Astrocyte of the cerebellum (primary cell): ENCODE measurements at regions not wholly inside any gene's neighbourhood (a gene's known extent, or its start where the extent isn't known, plus 50 kb on each side); places are given as distances from the start of the nearest gene placed in this dataset.
"Not testable (repeated sequence)": the region's sequence is repeated elsewhere in the genome, so short reads cannot be mapped to it uniquely, and the experiment has no call there.

Experiments used
- DNase-seq: peaks from one replicate; pipeline ENCODE4 v3.0.0-alpha.2; 2011; ENCODE audit warnings: low read depth
- H3K4me3 ChIP-seq: 2 replicates; pipeline ENCODE4 v1.5.1; 2011; ENCODE audit warnings: mild to moderate bottlenecking, low read depth, low read length, moderate library complexity
- in situ Hi-C: cut with HindIII; loops from 2 replicates; pipeline ENCODE4 v1.10.0; 2017; ENCODE audit warnings: low sequenced_read_pairs
- TF ChIP-seq, protein P1 (sequence below): IDR thresholded peaks from 2 replicates; pipeline ENCODE4 v1.5.1; 2012; ENCODE audit warnings: low read length, low read depth, moderate library complexity, mild to moderate bottlenecking; ENCODE audit errors: missing control alignments

DNA sequence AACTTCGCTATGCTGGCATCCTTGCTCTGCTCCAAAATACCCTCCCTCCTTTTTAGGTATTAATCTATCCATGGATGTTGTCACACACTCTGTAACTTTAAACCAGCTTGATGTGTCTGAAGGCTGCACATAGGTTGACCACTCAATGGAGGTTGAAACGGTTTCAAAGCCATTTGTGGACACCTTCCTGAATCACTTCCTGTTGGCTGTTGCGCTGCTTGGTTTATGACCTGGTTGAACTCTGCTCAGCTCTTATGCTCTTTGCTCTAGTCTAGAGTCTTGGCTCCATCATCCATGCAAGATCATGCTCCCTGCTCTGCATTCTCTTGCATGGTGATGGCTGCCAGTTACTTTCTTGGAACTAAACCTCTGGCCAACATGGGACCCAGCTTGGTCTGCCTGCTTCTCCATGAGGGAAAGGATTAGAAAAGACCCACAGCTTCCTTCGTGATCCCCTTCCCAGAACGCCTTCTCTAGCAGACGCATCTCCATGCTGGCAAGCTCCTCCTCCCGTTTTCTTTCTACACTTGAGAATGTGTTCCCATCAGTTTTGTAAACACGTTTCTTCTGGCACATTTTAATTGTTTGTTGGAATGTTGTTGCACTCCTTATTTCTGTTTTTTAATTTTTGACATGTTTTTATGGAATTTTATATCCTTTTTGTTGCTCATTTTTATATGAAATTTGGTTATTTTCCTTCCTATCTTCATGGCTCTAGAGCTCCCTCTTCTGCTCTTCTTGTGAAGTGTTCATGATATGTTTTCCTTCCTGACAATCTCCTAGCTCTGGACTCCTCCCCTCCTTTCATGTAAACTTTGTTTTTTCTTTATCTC, 149.8 kb downstream of the XPNPEP1 start:
- in situ Hi-C loops = no loop called here
- no peak overlapping the region for H3K4me3 ChIP-seq
- peak; percentile 16 for DNase-seq

DNA sequence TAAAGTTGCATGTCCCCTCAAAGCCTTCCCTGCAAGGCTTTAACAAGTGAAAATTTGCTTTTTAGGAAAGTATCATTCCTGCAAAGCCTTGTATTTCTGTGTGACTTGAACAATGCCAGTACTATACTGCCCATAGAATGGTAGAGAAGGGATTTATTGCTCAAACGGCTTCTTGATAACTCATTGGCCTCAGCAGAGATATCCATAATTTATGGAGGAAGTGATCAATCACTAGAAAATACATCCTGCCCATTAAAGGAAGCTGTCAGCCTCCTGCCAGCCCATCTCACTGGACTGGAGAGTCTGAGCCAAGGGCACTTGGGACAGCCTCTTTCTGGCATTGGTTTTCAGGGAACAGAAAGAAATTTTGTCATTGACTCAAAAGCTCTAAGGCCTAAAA, 152.6 kb downstream of the XPNPEP1 start:
- no peak overlapping the region for H3K4me3 ChIP-seq
- DNase-seq = no peak
- in situ Hi-C loops = no loop called here
- TF ChIP-seq, protein P1, sequence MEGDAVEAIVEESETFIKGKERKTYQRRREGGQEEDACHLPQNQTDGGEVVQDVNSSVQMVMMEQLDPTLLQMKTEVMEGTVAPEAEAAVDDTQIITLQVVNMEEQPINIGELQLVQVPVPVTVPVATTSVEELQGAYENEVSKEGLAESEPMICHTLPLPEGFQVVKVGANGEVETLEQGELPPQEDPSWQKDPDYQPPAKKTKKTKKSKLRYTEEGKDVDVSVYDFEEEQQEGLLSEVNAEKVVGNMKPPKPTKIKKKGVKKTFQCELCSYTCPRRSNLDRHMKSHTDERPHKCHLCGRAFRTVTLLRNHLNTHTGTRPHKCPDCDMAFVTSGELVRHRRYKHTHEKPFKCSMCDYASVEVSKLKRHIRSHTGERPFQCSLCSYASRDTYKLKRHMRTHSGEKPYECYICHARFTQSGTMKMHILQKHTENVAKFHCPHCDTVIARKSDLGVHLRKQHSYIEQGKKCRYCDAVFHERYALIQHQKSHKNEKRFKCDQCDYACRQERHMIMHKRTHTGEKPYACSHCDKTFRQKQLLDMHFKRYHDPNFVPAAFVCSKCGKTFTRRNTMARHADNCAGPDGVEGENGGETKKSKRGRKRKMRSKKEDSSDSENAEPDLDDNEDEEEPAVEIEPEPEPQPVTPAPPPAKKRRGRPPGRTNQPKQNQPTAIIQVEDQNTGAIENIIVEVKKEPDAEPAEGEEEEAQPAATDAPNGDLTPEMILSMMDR = no peak

More for the DNA sequence above, 149.8 kb downstream of the XPNPEP1 start:
- TF ChIP-seq, protein P1 = peak; percentile 60

DNA sequence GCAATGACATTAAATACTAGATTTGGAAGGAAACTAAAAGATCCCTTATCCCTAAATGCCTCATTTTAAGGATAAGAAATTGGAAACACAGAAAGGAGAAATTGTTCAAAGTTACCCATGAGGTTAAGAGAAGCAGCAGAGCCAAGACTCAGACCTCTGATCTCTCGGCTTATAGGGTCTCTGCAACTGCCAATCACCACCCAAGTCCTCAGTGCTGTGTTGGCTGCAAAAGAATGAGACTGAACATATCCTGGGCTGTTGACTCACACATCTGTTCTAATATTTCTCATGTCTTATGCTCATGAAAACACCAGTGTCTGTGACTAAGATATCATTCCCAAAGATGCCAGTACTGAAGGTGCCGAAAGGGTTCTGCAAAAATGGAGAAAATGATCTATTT, 153.3 kb downstream of the XPNPEP1 start:
- H3K4me3 ChIP-seq = no peak overlapping the region
- in situ Hi-C loops = no loop called here
- TF ChIP-seq, protein P1 = no peak
- no peak for DNase-seq

DNA sequence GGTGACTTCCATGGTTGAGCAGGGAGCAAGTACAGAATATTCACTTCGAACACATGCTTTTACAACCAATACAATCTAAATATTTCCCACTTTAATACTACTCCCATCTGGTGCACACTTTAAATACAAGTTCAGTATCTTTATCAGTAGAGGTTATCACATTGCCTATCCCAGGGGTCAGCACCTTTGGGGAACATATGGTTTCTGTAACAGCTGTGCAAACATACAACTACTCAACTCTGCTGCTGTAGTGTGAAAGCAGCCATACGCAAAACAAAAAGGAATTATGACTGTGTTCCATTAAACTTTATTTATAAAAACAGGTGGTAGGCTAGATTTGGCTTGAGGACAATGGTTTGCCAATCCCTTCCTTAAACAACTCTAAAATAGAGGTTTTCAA, 157.5 kb downstream of the XPNPEP1 start:
- TF ChIP-seq, protein P1 = no peak
- in situ Hi-C loops = no loop called here
- no peak for DNase-seq
- H3K4me3 ChIP-seq = no peak overlapping the region

DNA sequence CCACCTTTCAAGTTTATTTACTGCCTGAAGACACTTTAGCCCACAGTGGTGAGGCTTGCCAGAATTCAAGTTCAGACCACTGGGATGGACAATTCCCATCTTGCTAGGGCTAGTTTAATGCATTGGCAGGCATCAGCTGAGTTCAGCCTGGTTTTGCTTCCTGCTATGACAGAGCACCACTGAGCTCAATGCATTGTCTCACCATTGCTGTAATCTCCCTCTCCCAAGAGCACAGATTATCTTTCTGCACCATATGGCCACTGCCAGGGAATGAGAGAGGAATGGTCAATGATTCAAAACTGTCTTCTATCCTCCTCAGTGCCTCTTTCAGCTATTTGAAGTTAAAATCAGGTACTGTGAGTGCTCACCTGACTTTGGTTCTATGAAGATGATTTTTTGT, 160.8 kb downstream of the XPNPEP1 start:
- TF ChIP-seq, protein P1 = no peak
- no peak for DNase-seq
- no peak overlapping the region for H3K4me3 ChIP-seq
- in situ Hi-C loops = no loop called here

DNA sequence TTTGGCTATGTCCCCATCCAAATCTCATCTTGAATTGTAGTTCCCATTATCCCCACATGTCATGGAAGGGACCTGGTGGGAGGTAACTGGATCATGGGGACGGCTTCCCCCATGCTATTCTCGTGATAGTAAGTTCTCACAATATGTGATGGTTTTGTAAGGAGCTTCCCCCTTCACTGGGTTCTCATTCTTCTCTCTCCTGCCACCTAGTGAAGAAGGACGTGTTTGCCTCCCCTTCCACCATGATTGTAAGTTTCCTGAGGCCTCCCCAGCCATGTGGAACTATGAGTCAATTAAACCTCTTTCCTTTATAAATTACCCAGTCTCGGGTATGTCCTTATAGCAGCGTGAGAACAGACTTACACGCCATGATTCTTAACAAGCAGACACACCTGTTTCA, 165.6 kb downstream of the XPNPEP1 start:
- DNase-seq, in situ Hi-C loops, H3K4me3 ChIP-seq: not testable (repeated sequence)

DNA sequence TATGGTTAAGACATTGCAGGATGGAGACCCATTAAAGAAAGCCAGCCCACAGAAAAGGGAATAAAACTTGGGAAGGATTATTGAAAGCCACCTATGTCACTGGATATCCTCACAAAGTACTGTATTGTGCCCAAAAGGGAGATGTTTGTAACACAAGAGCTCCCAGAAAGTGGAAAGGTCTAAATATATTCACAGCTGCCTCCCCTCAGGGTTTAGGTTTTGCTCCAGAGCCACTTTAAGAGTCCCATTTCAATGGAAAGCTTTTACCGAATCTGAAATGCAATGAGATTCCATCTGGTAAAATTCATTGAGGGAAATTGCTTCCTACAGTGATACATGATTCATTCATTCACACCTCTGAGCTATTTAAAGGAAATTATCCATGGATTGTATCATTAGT, 176.4 kb downstream of the XPNPEP1 start:
- no peak for DNase-seq
- TF ChIP-seq, protein P1 = no peak
- in situ Hi-C loops = no loop called here
- no peak overlapping the region for H3K4me3 ChIP-seq
